Vagina (tissue), 2 donors: ENCODE measurements at regions not wholly inside any gene's neighbourhood (a gene's known extent, or its start where the extent isn't known, plus 50 kb on each side); places are given as distances from the start of the nearest gene placed in this dataset.

Experiments
- CTCF ChIP-seq, 3 experiments: fragments of 450-650 bp in 2 of 3; fragments of 200-600 bp in 1 of 3; sonication (generic) in 1 of 3; IDR thresholded peaks; one replicate each; pipeline ENCODE4 v1.5.1; 2017 to 2019; ENCODE audit warnings: antibody characterized with exemption in 3 of 3, mild to moderate bottlenecking in 2 of 3, moderate library complexity in 2 of 3
- POLR2A ChIP-seq, 2 donors: fragments of 450-650 bp; IDR thresholded peaks; one replicate each; pipeline ENCODE4 v1.6.1; 2017; ENCODE audit warnings: antibody characterized with exemption in 2 of 2, mild to moderate bottlenecking in 2 of 2, moderate library complexity in 2 of 2

GRCh38 chr14:38329246-38329645 is 73.4 kb upstream of the CLEC14A start:
- TF ChIP-seq CTCF (IDR thresholded peaks at IDR 0.05) (no peak), POLR2A (IDR thresholded peaks at IDR 0.05) (no peak)
